B cell (primary cell): ENCODE measurements at regions not wholly inside any gene's neighbourhood (a gene's known extent, or its start where the extent isn't known, plus 50 kb on each side); places are given as distances from the start of the nearest gene placed in this dataset.
"Not testable (repeated sequence)": the region's sequence is repeated elsewhere in the genome, so short reads cannot be mapped to it uniquely, and the experiment has no call there.

ENCODE experiments used
- EZH2 ChIP-seq: IDR thresholded peaks from 2 replicates; pipeline ENCODE4 v1.6.1; 2012; ENCODE audit warnings: borderline replicate concordance, low read depth, mild to moderate bottlenecking, moderate library complexity, low read length; ENCODE audit not compliant: insufficient read depth, poor library complexity, severe bottlenecking
- TF ChIP-seq, protein P1 (sequence below): fragments of 200-600 bp; IDR thresholded peaks from one replicate; pipeline ENCODE4 v1.8.0; 2022; ENCODE audit warnings: antibody characterized with exemption, mild to moderate bottlenecking

DNA sequence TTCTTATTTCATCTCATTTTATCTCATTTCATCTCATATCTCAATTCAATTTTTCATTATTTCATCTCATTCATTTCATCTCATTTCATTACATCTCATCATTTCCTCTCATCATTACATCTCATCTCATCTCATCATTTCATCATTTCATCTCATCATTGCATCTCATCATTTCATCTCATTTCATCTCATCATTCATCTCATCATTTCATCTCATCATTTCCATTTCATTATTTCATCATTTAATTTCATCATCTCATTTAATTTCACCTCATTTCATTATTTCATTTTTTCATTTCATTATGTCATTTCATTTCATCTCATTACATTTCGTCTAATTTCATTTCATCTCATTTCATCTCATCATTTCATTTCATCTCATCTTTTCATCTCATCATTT is 2867.8 kb downstream of the RPIA start:
- TF ChIP-seq, protein P1, sequence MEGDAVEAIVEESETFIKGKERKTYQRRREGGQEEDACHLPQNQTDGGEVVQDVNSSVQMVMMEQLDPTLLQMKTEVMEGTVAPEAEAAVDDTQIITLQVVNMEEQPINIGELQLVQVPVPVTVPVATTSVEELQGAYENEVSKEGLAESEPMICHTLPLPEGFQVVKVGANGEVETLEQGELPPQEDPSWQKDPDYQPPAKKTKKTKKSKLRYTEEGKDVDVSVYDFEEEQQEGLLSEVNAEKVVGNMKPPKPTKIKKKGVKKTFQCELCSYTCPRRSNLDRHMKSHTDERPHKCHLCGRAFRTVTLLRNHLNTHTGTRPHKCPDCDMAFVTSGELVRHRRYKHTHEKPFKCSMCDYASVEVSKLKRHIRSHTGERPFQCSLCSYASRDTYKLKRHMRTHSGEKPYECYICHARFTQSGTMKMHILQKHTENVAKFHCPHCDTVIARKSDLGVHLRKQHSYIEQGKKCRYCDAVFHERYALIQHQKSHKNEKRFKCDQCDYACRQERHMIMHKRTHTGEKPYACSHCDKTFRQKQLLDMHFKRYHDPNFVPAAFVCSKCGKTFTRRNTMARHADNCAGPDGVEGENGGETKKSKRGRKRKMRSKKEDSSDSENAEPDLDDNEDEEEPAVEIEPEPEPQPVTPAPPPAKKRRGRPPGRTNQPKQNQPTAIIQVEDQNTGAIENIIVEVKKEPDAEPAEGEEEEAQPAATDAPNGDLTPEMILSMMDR = not testable (repeated sequence)
- TF ChIP-seq EZH2 = not testable (repeated sequence)
